Mesothelial cell of epicardium (in vitro differentiated cells): ENCODE measurements at regions not wholly inside any gene's neighbourhood (a gene's known extent, or its start where the extent isn't known, plus 50 kb on each side); places are given as distances from the start of the nearest gene placed in this dataset.

Experiments
- DNase-seq, 2 experiments: peaks; one replicate each; pipeline ENCODE4 v3.0.0; 2021; ENCODE audit warnings: low spot score in 2 of 2; ENCODE audit not compliant: unreplicated experiment in 2 of 2
- H3K27ac Mint-ChIP-seq: 2 replicates; pipeline ENCODE4 v1.8.0; 2021; ENCODE audit warnings: mixed read lengths
- H3K27me3 Mint-ChIP-seq: 2 replicates; pipeline ENCODE4 v1.8.0; 2021; ENCODE audit warnings: low read depth, mixed read lengths
- H3K36me3 Mint-ChIP-seq: 2 replicates; pipeline ENCODE4 v1.8.0; 2021; ENCODE audit warnings: mixed read lengths
- H3K4me1 Mint-ChIP-seq: 2 replicates; pipeline ENCODE4 v1.8.0; 2021; ENCODE audit warnings: mixed read lengths
- H3K4me3 Mint-ChIP-seq: 2 replicates; pipeline ENCODE4 v1.8.0; 2021; ENCODE audit warnings: mild to moderate bottlenecking, moderate library complexity, mixed read lengths
- H3K9me3 Mint-ChIP-seq: 2 replicates; pipeline ENCODE4 v1.8.0; 2021; ENCODE audit warnings: mixed read lengths
- TF ChIP-seq, protein P1 (sequence below): fragments of 200-600 bp; sonication (generic); IDR thresholded peaks from one replicate; pipeline ENCODE4 v1.5.0; 2021; ENCODE audit warnings: antibody characterized with exemption; ENCODE audit not compliant: unreplicated experiment

DNA sequence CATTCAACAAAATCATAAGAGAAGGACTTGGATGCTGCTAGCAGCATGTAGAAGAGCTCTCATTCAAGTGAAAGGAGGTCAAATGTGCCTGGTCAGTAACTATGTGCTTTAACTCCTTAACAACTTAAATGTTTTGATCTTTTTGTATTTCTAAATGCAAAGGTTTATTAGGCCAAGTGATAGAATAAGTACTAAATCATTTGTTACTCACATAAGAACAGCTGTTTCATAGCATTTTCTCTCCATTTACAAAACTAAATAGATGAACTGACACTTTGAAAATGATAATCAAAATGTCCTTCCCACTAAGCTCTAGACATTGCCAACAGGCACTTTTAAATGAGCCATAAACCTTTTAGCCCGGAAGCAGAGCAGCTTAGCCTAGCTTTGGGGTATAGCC lies 254.3 kb upstream of the PRMT6 start:
- Mint-ChIP-seq H3K4me3 (no peak overlapping the region), H3K4me1 (no peaks in the 10 kb centered on the region), H3K27ac (no peak overlapping the region), H3K27me3 (no peaks in the 10 kb centered on the region), H3K36me3 (no peaks in the 10 kb centered on the region), H3K9me3 (no peaks in the 10 kb centered on the region)
- TF ChIP-seq, protein P1, sequence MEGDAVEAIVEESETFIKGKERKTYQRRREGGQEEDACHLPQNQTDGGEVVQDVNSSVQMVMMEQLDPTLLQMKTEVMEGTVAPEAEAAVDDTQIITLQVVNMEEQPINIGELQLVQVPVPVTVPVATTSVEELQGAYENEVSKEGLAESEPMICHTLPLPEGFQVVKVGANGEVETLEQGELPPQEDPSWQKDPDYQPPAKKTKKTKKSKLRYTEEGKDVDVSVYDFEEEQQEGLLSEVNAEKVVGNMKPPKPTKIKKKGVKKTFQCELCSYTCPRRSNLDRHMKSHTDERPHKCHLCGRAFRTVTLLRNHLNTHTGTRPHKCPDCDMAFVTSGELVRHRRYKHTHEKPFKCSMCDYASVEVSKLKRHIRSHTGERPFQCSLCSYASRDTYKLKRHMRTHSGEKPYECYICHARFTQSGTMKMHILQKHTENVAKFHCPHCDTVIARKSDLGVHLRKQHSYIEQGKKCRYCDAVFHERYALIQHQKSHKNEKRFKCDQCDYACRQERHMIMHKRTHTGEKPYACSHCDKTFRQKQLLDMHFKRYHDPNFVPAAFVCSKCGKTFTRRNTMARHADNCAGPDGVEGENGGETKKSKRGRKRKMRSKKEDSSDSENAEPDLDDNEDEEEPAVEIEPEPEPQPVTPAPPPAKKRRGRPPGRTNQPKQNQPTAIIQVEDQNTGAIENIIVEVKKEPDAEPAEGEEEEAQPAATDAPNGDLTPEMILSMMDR: no peak
- DNase-seq: no peak

DNA sequence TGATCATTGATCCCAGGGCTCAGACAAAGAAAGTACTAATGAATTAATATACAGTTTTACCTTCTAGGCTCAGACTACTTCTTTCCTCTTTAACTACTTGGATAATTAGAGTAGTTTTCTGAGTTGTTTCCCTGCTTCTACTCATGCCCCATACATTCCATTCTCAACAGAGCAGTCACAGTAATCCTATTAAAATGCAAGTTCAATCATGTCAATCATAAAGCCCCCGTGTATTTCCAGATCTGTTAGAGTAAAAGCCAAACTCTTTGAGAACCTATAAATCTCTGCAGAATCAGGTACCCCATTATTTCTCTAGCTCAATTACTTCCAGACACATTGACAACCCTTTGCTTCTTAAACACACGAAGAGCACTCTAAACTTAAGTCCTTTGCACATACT lies 242.1 kb upstream of the PRMT6 start:
- TF ChIP-seq, protein P1: no peak
- H3K4me1 Mint-ChIP-seq: no peaks in the 10 kb centered on the region
- DNase-seq: no peak
- H3K27ac Mint-ChIP-seq: no peak overlapping the region
- no peaks in the 10 kb centered on the region for H3K27me3 Mint-ChIP-seq
- no peaks in the 10 kb centered on the region for H3K36me3 Mint-ChIP-seq
- H3K4me3 Mint-ChIP-seq: no peak overlapping the region
- peaks cover 13% of the 10 kb centered on the region for H3K9me3 Mint-ChIP-seq

GRCh38 chr1:106817575-106817974 lies 238.9 kb upstream of the PRMT6 start:
- Mint-ChIP-seq H3K27me3 (no peaks in the 10 kb centered on the region), H3K27ac (no peak overlapping the region), H3K9me3 (peaks cover 4% of the 10 kb centered on the region), H3K4me1 (no peaks in the 10 kb centered on the region), H3K4me3 (no peak overlapping the region), H3K36me3 (no peaks in the 10 kb centered on the region)
- TF ChIP-seq, protein P1: no peak
- DNase-seq: no peak

GRCh38 chr1:106831511-106831910 lies 225.0 kb upstream of the PRMT6 start:
- no peaks in the 10 kb centered on the region for H3K27me3 Mint-ChIP-seq
- H3K4me3 Mint-ChIP-seq: no peak overlapping the region
- no peak overlapping the region for H3K27ac Mint-ChIP-seq
- H3K4me1 Mint-ChIP-seq: no peaks in the 10 kb centered on the region
- H3K36me3 Mint-ChIP-seq: no peaks in the 10 kb centered on the region
- no peak for DNase-seq
- TF ChIP-seq, protein P1: no peak
- H3K9me3 Mint-ChIP-seq: peaks cover 7% of the 10 kb centered on the region

GRCh38 chr1:106836708-106837107 lies 219.8 kb upstream of the PRMT6 start:
- TF ChIP-seq, protein P1: no peak
- no peaks in the 10 kb centered on the region for H3K27me3 Mint-ChIP-seq
- H3K36me3 Mint-ChIP-seq: no peaks in the 10 kb centered on the region
- no peak overlapping the region for H3K27ac Mint-ChIP-seq
- DNase-seq: no peak
- H3K4me3 Mint-ChIP-seq: no peak overlapping the region
- H3K9me3 Mint-ChIP-seq: no peaks in the 10 kb centered on the region
- H3K4me1 Mint-ChIP-seq: no peaks in the 10 kb centered on the region

DNA sequence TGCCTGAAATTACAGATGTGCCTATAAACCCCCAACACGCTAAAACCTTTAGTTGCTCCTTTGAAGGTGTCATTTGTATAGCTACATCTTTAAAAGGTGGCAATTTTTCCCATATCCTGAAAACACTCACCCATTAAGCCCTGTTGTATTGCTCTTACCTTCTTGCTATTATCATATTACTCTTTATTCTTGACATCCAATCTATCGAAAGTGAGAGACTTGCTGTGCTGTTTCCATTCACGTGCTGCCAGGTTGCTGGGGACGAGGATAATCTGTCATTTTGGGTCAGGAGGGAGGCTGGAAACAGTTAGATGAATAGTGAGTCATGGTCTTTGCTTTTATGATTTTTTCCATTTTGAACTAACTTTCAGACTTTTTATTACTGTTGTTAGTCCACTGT lies 213.0 kb upstream of the PRMT6 start:
- TF ChIP-seq, protein P1: no peak
- no peaks in the 10 kb centered on the region for H3K36me3 Mint-ChIP-seq
- H3K9me3 Mint-ChIP-seq: no peaks in the 10 kb centered on the region
- H3K27ac Mint-ChIP-seq: no peak overlapping the region
- no peaks in the 10 kb centered on the region for H3K4me1 Mint-ChIP-seq
- H3K27me3 Mint-ChIP-seq: peaks cover 9% of the 10 kb centered on the region
- DNase-seq: no peak
- H3K4me3 Mint-ChIP-seq: no peak overlapping the region
